ENCODE measurements at regions not wholly inside any gene's neighbourhood (a gene's known extent, or its start where the extent isn't known, plus 50 kb on each side); places are given as distances from the start of the nearest gene placed in this dataset.

GRCh38 chr9:90393365-90394152, 249.1 kb downstream of the DIRAS2 start:
- Histone ChIP-seq H3K4me3 (ENCODE audit: insufficient read depth, low read length) (no peak overlapping the region), H3K36me3 (ENCODE audit: insufficient read depth, low read length) (no peaks in the 10 kb centered on the region), H3K27ac (ENCODE audit: low read depth, low read length) (no peak overlapping the region), H3K4me1 (ENCODE audit: insufficient read depth, low read length) (no peaks in the 10 kb centered on the region), H3K79me2 (ENCODE audit: insufficient read depth, low read length) (no peaks in the 10 kb centered on the region), H3K4me2 (ENCODE audit: insufficient read depth, low read length) (no peak overlapping the region), H3K9me3 (ENCODE audit: low read depth, low read length) (no peaks in the 10 kb centered on the region), H4K20me1 (ENCODE audit: insufficient read depth, low read length) (no peaks in the 10 kb centered on the region), H2AFZ (ENCODE audit: low read length) (no peak overlapping the region), H3K27me3 (ENCODE audit: insufficient read depth, low read length) (no peaks in the 10 kb centered on the region)
- TF ChIP-seq CTCF (IDR thresholded peaks at IDR 0.05; ENCODE audit: extremely low read depth, low read depth, low read length), result no peak
- DNase-seq (ENCODE audit: insufficient read length, low spot score, missing footprints), result no peak

- Histone ChIP-seq H3K36me3 (ENCODE audit: insufficient read depth, low read length) (no peaks in the 10 kb centered on the region), H3K9me3 (ENCODE audit: low read depth, low read length) (no peaks in the 10 kb centered on the region), H3K27ac (ENCODE audit: low read depth, low read length) (no peak overlapping the region), H4K20me1 (ENCODE audit: insufficient read depth, low read length) (no peaks in the 10 kb centered on the region), H2AFZ (ENCODE audit: low read length) (no peak overlapping the region), H3K4me2 (ENCODE audit: insufficient read depth, low read length) (no peak overlapping the region), H3K27me3 (ENCODE audit: insufficient read depth, low read length) (no peaks in the 10 kb centered on the region), H3K4me3 (ENCODE audit: insufficient read depth, low read length) (no peak overlapping the region), H3K4me1 (ENCODE audit: insufficient read depth, low read length) (no peaks in the 10 kb centered on the region), H3K79me2 (ENCODE audit: insufficient read depth, low read length) (no peaks in the 10 kb centered on the region)
- DNase-seq (ENCODE audit: insufficient read length, low spot score, missing footprints), result no peak
- no peak for TF ChIP-seq CTCF (IDR thresholded peaks at IDR 0.05; ENCODE audit: extremely low read depth, low read depth, low read length)
Measured at GRCh38 chr9:90394871-90395270, 247.8 kb downstream of the DIRAS2 start.

- no peaks in the 10 kb centered on the region for H3K4me1 ChIP-seq (ENCODE audit: insufficient read depth, low read length)
- TF ChIP-seq CTCF (IDR thresholded peaks at IDR 0.05; ENCODE audit: extremely low read depth, low read depth, low read length), result no peak
- no peak overlapping the region for H3K27ac ChIP-seq (ENCODE audit: low read depth, low read length)
- H3K4me2 ChIP-seq (ENCODE audit: insufficient read depth, low read length), result no peak overlapping the region
- no peak overlapping the region for H2AFZ ChIP-seq (ENCODE audit: low read length)
- no peaks in the 10 kb centered on the region for H3K36me3 ChIP-seq (ENCODE audit: insufficient read depth, low read length)
- no peaks in the 10 kb centered on the region for H4K20me1 ChIP-seq (ENCODE audit: insufficient read depth, low read length)
- H3K27me3 ChIP-seq (ENCODE audit: insufficient read depth, low read length), result no peaks in the 10 kb centered on the region
- DNase-seq (ENCODE audit: insufficient read length, low spot score, missing footprints), result no peak
- no peak overlapping the region for H3K4me3 ChIP-seq (ENCODE audit: insufficient read depth, low read length)
- no peaks in the 10 kb centered on the region for H3K79me2 ChIP-seq (ENCODE audit: insufficient read depth, low read length)
- no peaks in the 10 kb centered on the region for H3K9me3 ChIP-seq (ENCODE audit: low read depth, low read length)
Measured at GRCh38 chr9:90400091-90400490, 242.5 kb downstream of the DIRAS2 start.

GRCh38 chr9:90408659-90409058, 234.0 kb downstream of the DIRAS2 start:
- no peak for DNase-seq (ENCODE audit: insufficient read length, low spot score, missing footprints)
- H3K4me3 ChIP-seq (ENCODE audit: insufficient read depth, low read length), result no peak overlapping the region
- no peak overlapping the region for H3K4me2 ChIP-seq (ENCODE audit: insufficient read depth, low read length)
- H2AFZ ChIP-seq (ENCODE audit: low read length), result no peak overlapping the region
- no peaks in the 10 kb centered on the region for H4K20me1 ChIP-seq (ENCODE audit: insufficient read depth, low read length)
- H3K79me2 ChIP-seq (ENCODE audit: insufficient read depth, low read length), result no peaks in the 10 kb centered on the region
- H3K27me3 ChIP-seq (ENCODE audit: insufficient read depth, low read length), result no peaks in the 10 kb centered on the region
- H3K9me3 ChIP-seq (ENCODE audit: low read depth, low read length), result peaks cover 8% of the 10 kb centered on the region
- no peak overlapping the region for H3K27ac ChIP-seq (ENCODE audit: low read depth, low read length)
- no peaks in the 10 kb centered on the region for H3K36me3 ChIP-seq (ENCODE audit: insufficient read depth, low read length)
- H3K4me1 ChIP-seq (ENCODE audit: insufficient read depth, low read length), result no peaks in the 10 kb centered on the region
- no peak for TF ChIP-seq CTCF (IDR thresholded peaks at IDR 0.05; ENCODE audit: extremely low read depth, low read depth, low read length)
